Tibial nerve (tissue), 4 donors: ENCODE measurements at regions not wholly inside any gene's neighbourhood (a gene's known extent, or its start where the extent isn't known, plus 50 kb on each side); places are given as distances from the start of the nearest gene placed in this dataset.

ENCODE experiments used
- DNase-seq, 2 donors: peaks; one replicate each; pipeline ENCODE4 v3.0.0-alpha.2; 2019; ENCODE audit warnings: low spot score in 2 of 2
- H3K27ac ChIP-seq, 4 donors: fragments of 200-600 bp; sonication (generic) in 3 of 4; one replicate each; pipeline ENCODE4 v1.5.1; 2017 to 2019; ENCODE audit warnings: mild to moderate bottlenecking in 1 of 4
- H3K27me3 ChIP-seq, 2 donors: fragments of 200-600 bp; sonication (generic) in 1 of 2; one replicate each; pipeline versions ENCODE4 v1.5.1 to v1.6.0; 2017 to 2019
- H3K36me3 ChIP-seq, 3 donors: fragments of 200-600 bp; sonication (generic); one replicate each; pipeline ENCODE4 v1.5.1; 2018 to 2019
- H3K4me1 ChIP-seq, 4 donors: fragments of 200-600 bp; sonication (generic) in 3 of 4; one replicate each; pipeline ENCODE4 v1.5.1; 2017 to 2019
- H3K4me3 ChIP-seq, 4 donors: fragments of 200-600 bp; sonication (generic) in 3 of 4; one replicate each; pipeline ENCODE4 v1.5.1; 2017 to 2019; ENCODE audit warnings: mild to moderate bottlenecking in 1 of 4, moderate library complexity in 1 of 4
- H3K9me3 ChIP-seq, 4 donors: fragments of 200-600 bp; sonication (generic) in 3 of 4; one replicate each; pipeline ENCODE4 v1.5.1; 2017 to 2019
- CTCF ChIP-seq, 5 experiments: fragments of 200-600 bp in 3 of 5; fragments of 450-650 bp in 2 of 5; sonication (generic) in 3 of 5; IDR thresholded peaks; one replicate each; pipeline ENCODE4 v1.5.1; 2016 to 2019; ENCODE audit warnings: antibody characterized with exemption in 5 of 5, mild to moderate bottlenecking in 3 of 5, moderate library complexity in 2 of 5
- EP300 ChIP-seq, 2 donors: sonication (generic); formaldehyde crosslinking; IDR thresholded peaks; one replicate each; pipeline ENCODE4 v1.6.1; 2017; ENCODE audit warnings: antibody characterized with exemption in 2 of 2, mild to moderate bottlenecking in 1 of 2
- POLR2A ChIP-seq, 2 donors: fragments of 450-650 bp; IDR thresholded peaks; one replicate each; pipeline ENCODE4 v1.6.1; 2017; ENCODE audit warnings: antibody characterized with exemption in 2 of 2, mild to moderate bottlenecking in 2 of 2, moderate library complexity in 2 of 2
- WGBS, 2 donors: methylation state at CpG; one replicate each; pipeline ENCODE4 v1.1.5; 2018; 5-methylcytosine and 5-hydroxymethylcytosine counted together

GRCh38 chr7:35416568-35416967 lies 162.7 kb upstream of the TBX20 start:
- no peaks in the 10 kb centered on the region for H3K36me3 ChIP-seq
- no peak overlapping the region for H3K27ac ChIP-seq
- H3K9me3 ChIP-seq: no peaks in the 10 kb centered on the region
- DNase-seq: no peak
- 74 to 98% methylated on average over 2 of the region's 2 CpGs for WGBS, 2 donors
- no peak overlapping the region for H3K4me3 ChIP-seq
- TF ChIP-seq EP300 (IDR thresholded peaks at IDR 0.05): no peak
- TF ChIP-seq CTCF (IDR thresholded peaks at IDR 0.05): no peak
- no peak for TF ChIP-seq POLR2A (IDR thresholded peaks at IDR 0.05)
- no peaks in the 10 kb centered on the region for H3K27me3 ChIP-seq
- peaks cover 0 to 7% (median 0%) of the 10 kb centered on the region in 4 donors for H3K4me1 ChIP-seq

- H3K27ac ChIP-seq: no peak overlapping the region
- H3K36me3 ChIP-seq: no peaks in the 10 kb centered on the region
- H3K4me1 ChIP-seq: peaks cover 0 to 3% (median 0%) of the 10 kb centered on the region in 4 donors
- no peaks in the 10 kb centered on the region for H3K27me3 ChIP-seq
- H3K4me3 ChIP-seq: no peak overlapping the region
- H3K9me3 ChIP-seq: no peaks in the 10 kb centered on the region
- no peak for TF ChIP-seq EP300 (IDR thresholded peaks at IDR 0.05)
- no peak for TF ChIP-seq POLR2A (IDR thresholded peaks at IDR 0.05)
- no peak for TF ChIP-seq CTCF (IDR thresholded peaks at IDR 0.05)
- WGBS, 2 donors: 67 to 69% methylated on average over 6 of the region's 6 CpGs
- peak in 1 of 2 donors; percentile 16 for DNase-seq
These were observed 161.5 kb upstream of the TBX20 start for GRCh38 chr7:35415411-35415822.

- Histone ChIP-seq H3K27me3 (no peaks in the 10 kb centered on the region), H3K27ac (no peak overlapping the region), H3K4me1 (no peaks in the 10 kb centered on the region), H3K4me3 (no peak overlapping the region), H3K9me3 (no peaks in the 10 kb centered on the region), H3K36me3 (no peaks in the 10 kb centered on the region)
- WGBS, 2 donors: 58 to 69% methylated on average over 3 of the region's 3 CpGs
- DNase-seq: no peak
- TF ChIP-seq POLR2A (IDR thresholded peaks at IDR 0.05): no peak
- TF ChIP-seq CTCF (IDR thresholded peaks at IDR 0.05): no peak
- no peak for TF ChIP-seq EP300 (IDR thresholded peaks at IDR 0.05)
These were observed 157.4 kb upstream of the TBX20 start for GRCh38 chr7:35411331-35411730.

GRCh38 chr7:35405461-35405860 lies 151.6 kb upstream of the TBX20 start:
- no peaks in the 10 kb centered on the region for H3K9me3 ChIP-seq
- TF ChIP-seq EP300 (IDR thresholded peaks at IDR 0.05) (no peak), POLR2A (IDR thresholded peaks at IDR 0.05) (no peak), CTCF (IDR thresholded peaks at IDR 0.05) (no peak)
- H3K4me1 ChIP-seq: no peaks in the 10 kb centered on the region
- H3K4me3 ChIP-seq: no peak overlapping the region
- no peaks in the 10 kb centered on the region for H3K36me3 ChIP-seq
- H3K27ac ChIP-seq: no peak overlapping the region
- no peak for DNase-seq
- no peaks in the 10 kb centered on the region for H3K27me3 ChIP-seq
- 79 to 85% methylated on average over 4 of the region's 4 CpGs for WGBS, 2 donors

GRCh38 chr7:35401217-35401879 lies 147.4 kb upstream of the TBX20 start:
- 85 to 90% methylated on average over 8 of the region's 8 CpGs for WGBS, 2 donors
- H3K9me3 ChIP-seq: no peaks in the 10 kb centered on the region
- H3K27me3 ChIP-seq: no peaks in the 10 kb centered on the region
- no peaks in the 10 kb centered on the region for H3K4me1 ChIP-seq
- no peaks in the 10 kb centered on the region for H3K36me3 ChIP-seq
- no peak overlapping the region for H3K27ac ChIP-seq
- no peak for TF ChIP-seq CTCF (IDR thresholded peaks at IDR 0.05)
- TF ChIP-seq POLR2A (IDR thresholded peaks at IDR 0.05): no peak
- no peak for TF ChIP-seq EP300 (IDR thresholded peaks at IDR 0.05)
- DNase-seq: no peak
- H3K4me3 ChIP-seq: no peak overlapping the region
